Hepatocyte (in vitro differentiated cells): ENCODE measurements at regions not wholly inside any gene's neighbourhood (a gene's known extent, or its start where the extent isn't known, plus 50 kb on each side); places are given as distances from the start of the nearest gene placed in this dataset.

ENCODE experiments used
- DNase-seq: peaks from one replicate; pipeline ENCODE4 v3.0.0-alpha.2; 2016; ENCODE audit warnings: low spot score
- H2AFZ ChIP-seq: fragments of 200-600 bp; sonication (generic); 2 replicates; pipeline ENCODE4 v1.6.0; 2016; ENCODE audit warnings: antibody characterized with exemption, mild to moderate bottlenecking
- H3K27ac ChIP-seq: fragments of 200-600 bp; sonication (generic); 2 replicates; pipeline ENCODE4 v1.5.1; 2016; ENCODE audit warnings: mild to moderate bottlenecking
- H3K27me3 ChIP-seq: fragments of 200-600 bp; sonication (generic); 2 replicates; pipeline ENCODE4 v1.6.1; 2016
- H3K36me3 ChIP-seq: fragments of 200-600 bp; sonication (generic); replicated peaks from 2 replicates; pipeline ENCODE4 v1.5.1; 2016; ENCODE audit warnings: low read depth; ENCODE audit not compliant: insufficient read depth
- H3K4me1 ChIP-seq: fragments of 200-600 bp; sonication (generic); 2 replicates; pipeline ENCODE4 v1.5.1; 2016; ENCODE audit warnings: mild to moderate bottlenecking, moderate library complexity; ENCODE audit not compliant: insufficient read depth
- H3K4me2 ChIP-seq: fragments of 200-600 bp; sonication (generic); 2 replicates; pipeline ENCODE4 v1.6.0; 2016
- H3K4me3 ChIP-seq: fragments of 200-600 bp; sonication (generic); 2 replicates; pipeline ENCODE4 v1.5.1; 2016; ENCODE audit warnings: mild to moderate bottlenecking
- H3K79me2 ChIP-seq: fragments of 200-600 bp; sonication (generic); 2 replicates; pipeline ENCODE4 v1.6.0; 2017; ENCODE audit warnings: mild to moderate bottlenecking
- H3K9me2 ChIP-seq: fragments of 200-600 bp; sonication (generic); replicated peaks from 2 replicates; pipeline ENCODE4 v1.6.0; 2017; ENCODE audit warnings: mild to moderate bottlenecking; ENCODE audit not compliant: insufficient read depth
- H3K9me3 ChIP-seq: fragments of 200-600 bp; sonication (generic); 2 replicates; pipeline ENCODE4 v1.5.1; 2016; ENCODE audit warnings: low read depth, mild to moderate bottlenecking
- H4K20me1 ChIP-seq: fragments of 200-600 bp; sonication (generic); 2 replicates; pipeline ENCODE4 v1.6.0; 2016; ENCODE audit warnings: mild to moderate bottlenecking; ENCODE audit not compliant: insufficient read depth, poor library complexity, severe bottlenecking
- EZH2 ChIP-seq: fragments of 200-600 bp; sonication (generic); IDR thresholded peaks from 2 replicates; pipeline ENCODE4 v1.6.1; 2016; ENCODE audit warnings: antibody characterized with exemption, mild to moderate bottlenecking, borderline replicate concordance
- EZH2phosphoT487 ChIP-seq: fragments of 200-600 bp; sonication (generic); IDR thresholded peaks from one replicate; pipeline ENCODE4 v1.6.1; 2018; ENCODE audit warnings: antibody characterized with exemption, mild to moderate bottlenecking, low read depth, moderate library complexity; ENCODE audit not compliant: unreplicated experiment, severe bottlenecking
- WGBS: methylation state at CpG from one replicate; pipeline ENCODE4 v1.1.6; 2016; ENCODE audit warnings: low lambda C conversion rate; ENCODE audit errors: missing lambda C conversion rate; 5-methylcytosine and 5-hydroxymethylcytosine counted together
- TF ChIP-seq, protein P1 (sequence below): fragments of 200-600 bp; sonication (generic); IDR thresholded peaks from 2 replicates; pipeline ENCODE4 v1.5.1; 2016; ENCODE audit warnings: antibody characterized with exemption, mild to moderate bottlenecking; ENCODE audit not compliant: poor library complexity

GRCh38 chr15:30770759-30771158 is 133.0 kb upstream of the FAN1 start:
- 96% methylated on average over 17 of the region's 17 CpGs for WGBS
- TF ChIP-seq EZH2phosphoT487, result no peak
- no peak for TF ChIP-seq EZH2
- TF ChIP-seq, protein P1, sequence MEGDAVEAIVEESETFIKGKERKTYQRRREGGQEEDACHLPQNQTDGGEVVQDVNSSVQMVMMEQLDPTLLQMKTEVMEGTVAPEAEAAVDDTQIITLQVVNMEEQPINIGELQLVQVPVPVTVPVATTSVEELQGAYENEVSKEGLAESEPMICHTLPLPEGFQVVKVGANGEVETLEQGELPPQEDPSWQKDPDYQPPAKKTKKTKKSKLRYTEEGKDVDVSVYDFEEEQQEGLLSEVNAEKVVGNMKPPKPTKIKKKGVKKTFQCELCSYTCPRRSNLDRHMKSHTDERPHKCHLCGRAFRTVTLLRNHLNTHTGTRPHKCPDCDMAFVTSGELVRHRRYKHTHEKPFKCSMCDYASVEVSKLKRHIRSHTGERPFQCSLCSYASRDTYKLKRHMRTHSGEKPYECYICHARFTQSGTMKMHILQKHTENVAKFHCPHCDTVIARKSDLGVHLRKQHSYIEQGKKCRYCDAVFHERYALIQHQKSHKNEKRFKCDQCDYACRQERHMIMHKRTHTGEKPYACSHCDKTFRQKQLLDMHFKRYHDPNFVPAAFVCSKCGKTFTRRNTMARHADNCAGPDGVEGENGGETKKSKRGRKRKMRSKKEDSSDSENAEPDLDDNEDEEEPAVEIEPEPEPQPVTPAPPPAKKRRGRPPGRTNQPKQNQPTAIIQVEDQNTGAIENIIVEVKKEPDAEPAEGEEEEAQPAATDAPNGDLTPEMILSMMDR, result no peak

GRCh38 chr15:30783019-30783418 is 120.7 kb upstream of the FAN1 start:
- H3K4me2 ChIP-seq, result no peak overlapping the region
- no peak overlapping the region for H3K27ac ChIP-seq
- no peaks in the 10 kb centered on the region for H3K27me3 ChIP-seq
- H3K9me2 ChIP-seq, result no peaks in the 10 kb centered on the region
- DNase-seq, result no peak
- WGBS, result 97% methylated on average over 17 of the region's 17 CpGs
- no peak overlapping the region for H3K4me3 ChIP-seq
- H3K36me3 ChIP-seq, result no peaks in the 10 kb centered on the region
- H2AFZ ChIP-seq, result no peak overlapping the region
- H4K20me1 ChIP-seq, result no peaks in the 10 kb centered on the region
- TF ChIP-seq, protein P1, result no peak
- no peak for TF ChIP-seq EZH2
- no peak for TF ChIP-seq EZH2phosphoT487
- no peaks in the 10 kb centered on the region for H3K9me3 ChIP-seq
- H3K4me1 ChIP-seq, result no peaks in the 10 kb centered on the region
- H3K79me2 ChIP-seq, result no peaks in the 10 kb centered on the region

More at GRCh38 chr15:30770759-30771158, 133.0 kb upstream of the FAN1 start:
- no peaks in the 10 kb centered on the region for H3K27me3 ChIP-seq
- H2AFZ ChIP-seq, result no peak overlapping the region
- H4K20me1 ChIP-seq, result no peaks in the 10 kb centered on the region
- H3K79me2 ChIP-seq, result no peaks in the 10 kb centered on the region
- no peak overlapping the region for H3K4me3 ChIP-seq
- no peaks in the 10 kb centered on the region for H3K36me3 ChIP-seq
- H3K4me1 ChIP-seq, result no peaks in the 10 kb centered on the region
- H3K9me2 ChIP-seq, result no peaks in the 10 kb centered on the region
- H3K9me3 ChIP-seq, result no peaks in the 10 kb centered on the region
- DNase-seq, result no peak
- no peak overlapping the region for H3K4me2 ChIP-seq
- H3K27ac ChIP-seq, result no peak overlapping the region

- Histone ChIP-seq H4K20me1 (no peaks in the 10 kb centered on the region), H3K27ac (no peak overlapping the region), H3K4me3 (no peak overlapping the region), H3K9me3 (no peaks in the 10 kb centered on the region), H3K4me1 (no peaks in the 10 kb centered on the region), H3K9me2 (no peaks in the 10 kb centered on the region), H3K36me3 (no peaks in the 10 kb centered on the region), H2AFZ (no peak overlapping the region), H3K79me2 (no peaks in the 10 kb centered on the region), H3K27me3 (no peaks in the 10 kb centered on the region), H3K4me2 (no peak overlapping the region)
- no peak for DNase-seq
- TF ChIP-seq EZH2phosphoT487, result no peak
- TF ChIP-seq, protein P1, result no peak
- TF ChIP-seq EZH2, result no peak
Measured at GRCh38 chr15:30788595-30788994, 115.1 kb upstream of the FAN1 start.
